ENCODE measurements at regions not wholly inside any gene's neighbourhood (a gene's known extent, or its start where the extent isn't known, plus 50 kb on each side); places are given as distances from the start of the nearest gene placed in this dataset.

- TF ChIP-seq, protein P1, sequence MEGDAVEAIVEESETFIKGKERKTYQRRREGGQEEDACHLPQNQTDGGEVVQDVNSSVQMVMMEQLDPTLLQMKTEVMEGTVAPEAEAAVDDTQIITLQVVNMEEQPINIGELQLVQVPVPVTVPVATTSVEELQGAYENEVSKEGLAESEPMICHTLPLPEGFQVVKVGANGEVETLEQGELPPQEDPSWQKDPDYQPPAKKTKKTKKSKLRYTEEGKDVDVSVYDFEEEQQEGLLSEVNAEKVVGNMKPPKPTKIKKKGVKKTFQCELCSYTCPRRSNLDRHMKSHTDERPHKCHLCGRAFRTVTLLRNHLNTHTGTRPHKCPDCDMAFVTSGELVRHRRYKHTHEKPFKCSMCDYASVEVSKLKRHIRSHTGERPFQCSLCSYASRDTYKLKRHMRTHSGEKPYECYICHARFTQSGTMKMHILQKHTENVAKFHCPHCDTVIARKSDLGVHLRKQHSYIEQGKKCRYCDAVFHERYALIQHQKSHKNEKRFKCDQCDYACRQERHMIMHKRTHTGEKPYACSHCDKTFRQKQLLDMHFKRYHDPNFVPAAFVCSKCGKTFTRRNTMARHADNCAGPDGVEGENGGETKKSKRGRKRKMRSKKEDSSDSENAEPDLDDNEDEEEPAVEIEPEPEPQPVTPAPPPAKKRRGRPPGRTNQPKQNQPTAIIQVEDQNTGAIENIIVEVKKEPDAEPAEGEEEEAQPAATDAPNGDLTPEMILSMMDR (IDR thresholded peaks at IDR 0.05): no peak
- no peak for TF ChIP-seq POLR2A (IDR thresholded peaks at IDR 0.05)
- no peak for TF ChIP-seq POLR2AphosphoS5 (IDR thresholded peaks at IDR 0.05; ENCODE audit: insufficient read depth in 1 of 2, low read depth in 1 of 2)
Observed at GRCh38 chr12:92581604-92582003, 121.2 kb upstream of the PLEKHG7 start.
